ENCODE measurements at regions not wholly inside any gene's neighbourhood (a gene's known extent, or its start where the extent isn't known, plus 50 kb on each side); places are given as distances from the start of the nearest gene placed in this dataset.
"Not testable (repeated sequence)": the region's sequence is repeated elsewhere in the genome, so short reads cannot be mapped to it uniquely, and the experiment has no call there.

- ATAC-seq (replicated peaks) (no peak), DNase-seq (no peak)
- no peaks in the 10 kb centered on the region for H3K4me1 Mint-ChIP-seq
- no peak overlapping the region for H3K27ac Mint-ChIP-seq
- no peak overlapping the region for H3K4me3 Mint-ChIP-seq
- H3K36me3 Mint-ChIP-seq: no peaks in the 10 kb centered on the region
- H3K9me3 Mint-ChIP-seq: no peaks in the 10 kb centered on the region
- no peaks in the 10 kb centered on the region for H3K27me3 Mint-ChIP-seq
Measured at GRCh38 chr4:127400276-127400675, 232.5 kb upstream of the INTU start.

- peak; percentile 5 for DNase-seq
- H3K9me3 Mint-ChIP-seq: no peaks in the 10 kb centered on the region
- H3K27me3 Mint-ChIP-seq: no peaks in the 10 kb centered on the region
- peak; percentile 45 to 60 for ATAC-seq (replicated peaks)
- H3K36me3 Mint-ChIP-seq: no peaks in the 10 kb centered on the region
- H3K27ac Mint-ChIP-seq: no peak overlapping the region
- no peaks in the 10 kb centered on the region for H3K4me1 Mint-ChIP-seq
- no peak overlapping the region for H3K4me3 Mint-ChIP-seq
Measured at GRCh38 chr4:127400731-127401346, 231.9 kb upstream of the INTU start.

GRCh38 chr4:127403471-127404084, 229.2 kb upstream of the INTU start:
- Mint-ChIP-seq H3K9me3 (peaks cover 7 to 8% of the 10 kb centered on the region in 2 donors), H3K4me3 (no peak overlapping the region), H3K27ac (no peak overlapping the region), H3K4me1 (no peaks in the 10 kb centered on the region), H3K27me3 (no peaks in the 10 kb centered on the region), H3K36me3 (peaks cover 0 to 2% of the 10 kb centered on the region in 2 donors)
- no peak for DNase-seq
- ATAC-seq (replicated peaks): no peak

GRCh38 chr4:127406187-127406586, 226.6 kb upstream of the INTU start:
- DNase-seq: no peak
- Mint-ChIP-seq H3K9me3 (peaks cover 7 to 12% of the 10 kb centered on the region in 2 donors), H3K4me1 (no peaks in the 10 kb centered on the region), H3K4me3 (no peak overlapping the region), H3K36me3 (peaks cover 0 to 2% of the 10 kb centered on the region in 2 donors), H3K27me3 (no peaks in the 10 kb centered on the region), H3K27ac (no peak overlapping the region)
- no peak for ATAC-seq (replicated peaks)

GRCh38 chr4:127407572-127407971, 225.2 kb upstream of the INTU start:
- H3K27ac Mint-ChIP-seq; H3K27me3 Mint-ChIP-seq; H3K4me1 Mint-ChIP-seq; H3K4me3 Mint-ChIP-seq; ATAC-seq (replicated peaks); H3K36me3 Mint-ChIP-seq; DNase-seq: not testable (repeated sequence)
- H3K9me3 Mint-ChIP-seq: peaks cover 7 to 12% of the 10 kb centered on the region in 2 donors

- Mint-ChIP-seq H3K4me3 (no peak overlapping the region), H3K9me3 (peaks cover 7 to 12% of the 10 kb centered on the region in 2 donors), H3K4me1 (no peaks in the 10 kb centered on the region), H3K36me3 (peaks cover 0 to 2% of the 10 kb centered on the region in 2 donors), H3K27ac (no peak overlapping the region), H3K27me3 (no peaks in the 10 kb centered on the region)
- ATAC-seq (replicated peaks) (no peak), DNase-seq (no peak)
Measured at GRCh38 chr4:127410201-127410600, 222.6 kb upstream of the INTU start.

- H3K27me3 Mint-ChIP-seq: no peaks in the 10 kb centered on the region
- no peak for ATAC-seq (replicated peaks)
- DNase-seq: no peak
- H3K4me3 Mint-ChIP-seq: no peak overlapping the region
- no peak overlapping the region for H3K27ac Mint-ChIP-seq
- H3K4me1 Mint-ChIP-seq: no peaks in the 10 kb centered on the region
- H3K9me3 Mint-ChIP-seq: peaks cover 7 to 12% of the 10 kb centered on the region in 2 donors
- peaks cover 0 to 2% of the 10 kb centered on the region in 2 donors for H3K36me3 Mint-ChIP-seq
Measured at GRCh38 chr4:127410644-127411043, 222.1 kb upstream of the INTU start.

GRCh38 chr4:127414951-127415606, 217.7 kb upstream of the INTU start:
- DNase-seq: no peak
- H3K4me3 Mint-ChIP-seq: no peak overlapping the region
- no peaks in the 10 kb centered on the region for H3K27me3 Mint-ChIP-seq

GRCh38 chr4:127416115-127416514, 216.6 kb upstream of the INTU start:
- no peaks in the 10 kb centered on the region for H3K27me3 Mint-ChIP-seq
- no peaks in the 10 kb centered on the region for H3K4me1 Mint-ChIP-seq
- DNase-seq (no peak), ATAC-seq (replicated peaks) (no peak)
- H3K27ac Mint-ChIP-seq: no peak overlapping the region
- no peaks in the 10 kb centered on the region for H3K36me3 Mint-ChIP-seq
- no peaks in the 10 kb centered on the region for H3K9me3 Mint-ChIP-seq
- no peak overlapping the region for H3K4me3 Mint-ChIP-seq

More at GRCh38 chr4:127414951-127415606, 217.7 kb upstream of the INTU start:
- no peak for ATAC-seq (replicated peaks)
- Mint-ChIP-seq H3K9me3 (peaks cover 0 to 1% of the 10 kb centered on the region in 2 donors), H3K27ac (no peak overlapping the region), H3K4me1 (no peaks in the 10 kb centered on the region), H3K36me3 (no peaks in the 10 kb centered on the region)

- no peak overlapping the region for H3K4me3 Mint-ChIP-seq
- no peaks in the 10 kb centered on the region for H3K4me1 Mint-ChIP-seq
- H3K27ac Mint-ChIP-seq: no peak overlapping the region
- ATAC-seq (replicated peaks) (no peak), DNase-seq (no peak)
- no peaks in the 10 kb centered on the region for H3K9me3 Mint-ChIP-seq
- no peaks in the 10 kb centered on the region for H3K27me3 Mint-ChIP-seq
- H3K36me3 Mint-ChIP-seq: no peaks in the 10 kb centered on the region
Measured at GRCh38 chr4:127417885-127418535, 214.7 kb upstream of the INTU start.

- DNase-seq: no peak
- H3K27me3 Mint-ChIP-seq: no peaks in the 10 kb centered on the region
- no peak overlapping the region for H3K4me3 Mint-ChIP-seq
- no peaks in the 10 kb centered on the region for H3K9me3 Mint-ChIP-seq
- no peak for ATAC-seq (replicated peaks)
- no peaks in the 10 kb centered on the region for H3K4me1 Mint-ChIP-seq
- no peak overlapping the region for H3K27ac Mint-ChIP-seq
- no peaks in the 10 kb centered on the region for H3K36me3 Mint-ChIP-seq
Measured at GRCh38 chr4:127419431-127419830, 213.3 kb upstream of the INTU start.

- H3K36me3 Mint-ChIP-seq: no peaks in the 10 kb centered on the region
- no peak overlapping the region for H3K4me3 Mint-ChIP-seq
- DNase-seq: no peak
- no peak overlapping the region for H3K27ac Mint-ChIP-seq
- ATAC-seq (replicated peaks): no peak
- H3K27me3 Mint-ChIP-seq: no peaks in the 10 kb centered on the region
- no peaks in the 10 kb centered on the region for H3K9me3 Mint-ChIP-seq
- no peaks in the 10 kb centered on the region for H3K4me1 Mint-ChIP-seq
Measured at GRCh38 chr4:127421437-127421836, 211.3 kb upstream of the INTU start.

- no peaks in the 10 kb centered on the region for H3K4me1 Mint-ChIP-seq
Measured at GRCh38 chr4:127425202-127425845, 207.4 kb upstream of the INTU start.

GRCh38 chr4:127425851-127426250, 206.9 kb upstream of the INTU start:
- Mint-ChIP-seq H3K27ac (no peak overlapping the region), H3K4me3 (no peak overlapping the region), H3K9me3 (peaks cover 3 to 6% of the 10 kb centered on the region in 2 donors), H3K36me3 (no peaks in the 10 kb centered on the region), H3K27me3 (no peaks in the 10 kb centered on the region), H3K4me1 (no peaks in the 10 kb centered on the region)
- no peak for ATAC-seq (replicated peaks)
- no peak for DNase-seq

More at GRCh38 chr4:127425202-127425845, 207.4 kb upstream of the INTU start:
- Mint-ChIP-seq H3K36me3 (no peaks in the 10 kb centered on the region), H3K4me3 (no peak overlapping the region), H3K9me3 (peaks cover 3 to 6% of the 10 kb centered on the region in 2 donors), H3K27me3 (no peaks in the 10 kb centered on the region), H3K27ac (no peak overlapping the region)
- no peak for DNase-seq
- no peak for ATAC-seq (replicated peaks)
